ENCODE measurements at regions not wholly inside any gene's neighbourhood (a gene's known extent, or its start where the extent isn't known, plus 50 kb on each side); places are given as distances from the start of the nearest gene placed in this dataset.

GRCh38 chr6:120576061-120576460, 758.2 kb downstream of the TBC1D32 start:
- TF ChIP-seq NRF1 (IDR thresholded peaks at IDR 0.05; ENCODE audit: low read depth, low read length) (no peak), CHD2 (IDR thresholded peaks at IDR 0.05; ENCODE audit: low read length) (no peak), BRCA1 (IDR thresholded peaks at IDR 0.05; ENCODE audit: low read depth, low read length) (no peak), CTCF (IDR thresholded peaks at IDR 0.05; ENCODE audit: control extremely low read depth in 1 of 3, insufficient read depth in 1 of 3, low read depth in 1 of 3, low read length in 3 of 3) (no peak)
